ENCODE measurements at regions not wholly inside any gene's neighbourhood (a gene's known extent, or its start where the extent isn't known, plus 50 kb on each side); places are given as distances from the start of the nearest gene placed in this dataset.

GRCh38 chr5:101338226-101338625 lies 435.1 kb upstream of the ST8SIA4 start:
- Histone ChIP-seq H3K9ac (no peak overlapping the region), H3K9me2 (no peaks in the 10 kb centered on the region), H3K4me1 (ENCODE audit: control insufficient read depth in 1 of 2, insufficient read depth in 2 of 2, low read depth in 1 of 2, low read length in 1 of 2) (no peaks in the 10 kb centered on the region), H3K4me2 (no peak overlapping the region), H3F3A (replicated peaks; ENCODE audit: insufficient read depth) (no peaks in the 10 kb centered on the region), H3K79me2 (ENCODE audit: insufficient read depth) (no peaks in the 10 kb centered on the region), H4K20me1 (ENCODE audit: insufficient read depth) (no peaks in the 10 kb centered on the region), H2AFZ (ENCODE audit: low read depth) (no peak overlapping the region), H3K9me3 (no peaks in the 10 kb centered on the region), H3K4me3 (ENCODE audit: low read depth in 2 of 2, low read length in 1 of 2) (no peak overlapping the region), H3K27ac (ENCODE audit: low read depth in 2 of 2, low read length in 1 of 2) (no peak overlapping the region), H3K27me3 (ENCODE audit: insufficient read depth) (no peaks in the 10 kb centered on the region), H3K36me3 (replicated peaks in 1 of 2; ENCODE audit: control insufficient read depth in 1 of 2, insufficient read depth in 2 of 2, low read length in 1 of 2) (no peaks in the 10 kb centered on the region)
- no peak for DNase-seq
- TF ChIP-seq YY1 (IDR thresholded peaks at IDR 0.05; ENCODE audit: low read depth) (no peak), FOXJ3 (CRISPR knock-in tag; IDR thresholded peaks at IDR 0.05) (no peak), USF2 (IDR thresholded peaks at IDR 0.05; ENCODE audit: borderline replicate concordance, low read depth, low read length) (no peak), NFIC (IDR thresholded peaks at IDR 0.05; ENCODE audit: borderline replicate concordance) (no peak), PBX3 (IDR thresholded peaks at IDR 0.05) (no peak), SIN3A (IDR thresholded peaks at IDR 0.05; ENCODE audit: borderline replicate concordance, low read depth, low read length) (no peak), POLR2AphosphoS5 (IDR thresholded peaks at IDR 0.05; ENCODE audit: low read depth, low read length) (no peak), RAD21 (IDR thresholded peaks at IDR 0.05; ENCODE audit: low read length) (no peak), ELF1 (IDR thresholded peaks at IDR 0.05) (no peak), FOXM1 (IDR thresholded peaks at IDR 0.05; ENCODE audit: low read depth) (no peak), JUND (IDR thresholded peaks at IDR 0.05) (no peak), TCF12 (IDR thresholded peaks at IDR 0.05) (no peak), CTCF (IDR thresholded peaks at IDR 0.05) (no peak), RXRA (IDR thresholded peaks at IDR 0.05; ENCODE audit: borderline replicate concordance, low read depth) (no peak), GATA2 (CRISPR knock-in tag; IDR thresholded peaks at IDR 0.05) (no peak), RFX5 (IDR thresholded peaks at IDR 0.05; ENCODE audit: low read length) (no peak), EP300 (IDR thresholded peaks at IDR 0.05; ENCODE audit: borderline replicate concordance in 1 of 2, low read depth in 1 of 2, low read length in 1 of 2) (no peak), CHD2 (IDR thresholded peaks at IDR 0.05; ENCODE audit: low read length, partially characterized antibody) (no peak)
- ChIA-PET POLR2A (no interaction called here), CTCF (no interaction called here)
- 26% methylated on average over 2 of the region's 2 CpGs for WGBS (ENCODE audit: low lambda C conversion rate)

- H3K9me2 ChIP-seq = no peaks in the 10 kb centered on the region
- H3K79me2 ChIP-seq (ENCODE audit: insufficient read depth) = no peaks in the 10 kb centered on the region
- TF ChIP-seq PBX3 (IDR thresholded peaks at IDR 0.05) (no peak), FOXM1 (IDR thresholded peaks at IDR 0.05; ENCODE audit: low read depth) (no peak), NRF1 (IDR thresholded peaks at IDR 0.05; ENCODE audit: low read depth, low read length) (no peak), JUND (IDR thresholded peaks at IDR 0.05) (no peak)
- 10% methylated on average over 1 of the region's 1 CpG for WGBS (ENCODE audit: low lambda C conversion rate)
- H3K4me3 ChIP-seq (ENCODE audit: low read depth in 2 of 2, low read length in 1 of 2) = no peak overlapping the region
- H3K4me1 ChIP-seq (ENCODE audit: control insufficient read depth in 1 of 2, insufficient read depth in 2 of 2, low read depth in 1 of 2, low read length in 1 of 2) = no peaks in the 10 kb centered on the region
- H3K9me3 ChIP-seq = no peaks in the 10 kb centered on the region
- H3F3A ChIP-seq (replicated peaks; ENCODE audit: insufficient read depth) = no peaks in the 10 kb centered on the region
- no peak for DNase-seq
- ChIA-PET CTCF (no interaction called here), POLR2A (no interaction called here)
- no peak overlapping the region for H2AFZ ChIP-seq (ENCODE audit: low read depth)
- H3K36me3 ChIP-seq (replicated peaks in 1 of 2; ENCODE audit: control insufficient read depth in 1 of 2, insufficient read depth in 2 of 2, low read length in 1 of 2) = no peaks in the 10 kb centered on the region
- H4K20me1 ChIP-seq (ENCODE audit: insufficient read depth) = no peaks in the 10 kb centered on the region
- H3K27me3 ChIP-seq (ENCODE audit: insufficient read depth) = no peaks in the 10 kb centered on the region
- no peak overlapping the region for H3K9ac ChIP-seq
- H3K27ac ChIP-seq (ENCODE audit: low read depth in 2 of 2, low read length in 1 of 2) = no peak overlapping the region
- no peak overlapping the region for H3K4me2 ChIP-seq
Measured at GRCh38 chr5:101327816-101328215, 424.7 kb upstream of the ST8SIA4 start.

Data from SK-N-SH (cell line).